ENCODE measurements at regions not wholly inside any gene's neighbourhood (a gene's known extent, or its start where the extent isn't known, plus 50 kb on each side); places are given as distances from the start of the nearest gene placed in this dataset.
"Not testable (repeated sequence)": the region's sequence is repeated elsewhere in the genome, so short reads cannot be mapped to it uniquely, and the experiment has no call there.

DNA sequence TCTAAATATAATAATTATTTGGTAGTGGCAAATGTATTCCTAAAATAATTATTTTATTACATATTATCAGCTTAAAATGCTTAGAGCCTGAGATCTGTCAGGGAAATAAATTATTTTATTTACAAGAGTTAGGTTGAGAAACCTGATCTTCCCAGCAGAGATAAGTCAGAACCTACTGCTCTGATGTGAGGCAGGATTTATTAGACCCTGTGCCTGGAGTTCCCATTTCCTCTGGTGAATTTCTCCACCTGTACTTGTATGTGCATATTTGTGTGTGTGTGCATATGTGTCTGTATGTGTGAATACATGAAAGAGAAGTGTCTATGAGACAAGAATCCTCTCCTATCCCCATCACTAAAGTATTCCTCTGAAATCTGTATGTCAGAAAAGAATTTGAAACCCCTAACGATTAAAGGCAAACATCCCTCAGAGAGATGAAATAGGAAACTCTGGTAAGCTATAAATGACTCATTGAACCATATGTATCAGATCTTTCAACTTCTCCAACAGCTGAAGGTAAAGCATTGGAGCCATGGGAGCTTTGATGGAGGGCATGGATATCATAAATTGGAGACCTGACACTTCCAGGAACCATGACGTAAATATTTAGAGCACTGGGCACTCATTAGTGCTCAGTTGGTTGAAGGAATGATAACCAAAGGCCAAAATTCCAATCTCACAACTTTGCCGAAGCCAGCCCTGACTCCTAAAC is 190.9 kb downstream of the XPNPEP1 start:
- DNase-seq (ENCODE audit: extremely low read depth, low read depth, low spot score): no peak

DNA sequence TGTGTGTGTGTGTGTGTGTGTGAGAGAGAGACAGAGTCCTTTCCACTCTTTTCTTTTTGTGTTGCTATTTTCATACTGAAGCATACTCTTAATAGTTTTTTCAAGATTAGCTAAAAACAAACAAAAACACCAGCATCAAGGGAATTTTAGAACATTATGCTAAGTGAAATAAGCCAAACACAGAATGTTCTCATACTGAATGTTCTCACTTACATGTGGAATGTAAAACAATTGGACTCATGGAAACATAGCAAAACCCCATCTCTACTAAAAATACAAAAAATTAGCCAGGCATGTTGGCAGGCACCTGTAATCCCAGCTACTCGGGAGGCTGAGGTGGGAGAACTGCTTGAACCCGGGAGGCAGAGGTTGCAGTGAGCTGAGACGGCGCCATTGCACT is 193.4 kb downstream of the XPNPEP1 start:
- DNase-seq (ENCODE audit: extremely low read depth, low read depth, low spot score): not testable (repeated sequence)

DNA sequence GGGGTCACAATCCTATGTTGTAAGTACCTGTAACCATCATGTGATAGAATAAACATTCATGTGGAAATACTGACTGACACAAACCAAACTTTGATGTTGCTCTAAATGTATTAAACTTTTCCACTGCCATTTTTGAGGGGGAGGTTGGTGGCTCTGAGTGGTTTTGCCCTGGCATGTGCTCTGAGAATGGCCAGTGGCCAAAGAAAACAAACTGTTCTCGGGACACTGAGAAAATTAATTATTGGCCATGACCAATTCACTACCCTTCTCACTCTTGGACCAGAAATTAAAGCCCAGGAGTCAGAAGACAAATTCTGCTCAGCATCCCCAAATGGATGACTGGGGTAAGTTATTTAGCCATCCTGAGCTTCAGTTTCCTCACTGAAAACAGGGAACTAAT is 195.9 kb downstream of the XPNPEP1 start:
- no peak for DNase-seq (ENCODE audit: extremely low read depth, low read depth, low spot score)

DNA sequence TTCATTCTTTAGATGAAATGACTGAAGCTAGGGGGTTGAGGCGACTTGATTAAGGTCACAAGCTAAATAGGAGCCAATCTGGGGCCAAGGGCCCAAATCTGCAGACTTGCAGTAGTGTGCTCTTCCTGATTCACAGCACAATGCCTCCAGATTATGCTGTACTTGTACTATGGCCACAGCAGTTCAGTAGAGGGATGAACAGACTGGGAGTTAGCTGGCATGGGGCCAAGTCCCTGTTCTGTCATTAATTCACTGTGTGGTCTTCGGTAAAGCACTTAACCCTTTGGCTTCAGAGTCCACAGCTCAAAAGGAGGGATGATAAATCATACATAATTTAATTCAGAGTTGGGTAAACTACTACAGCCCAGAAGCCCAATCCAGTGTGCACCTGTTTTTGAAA is 196.8 kb downstream of the XPNPEP1 start:
- DNase-seq (ENCODE audit: extremely low read depth, low read depth, low spot score): no peak

DNA sequence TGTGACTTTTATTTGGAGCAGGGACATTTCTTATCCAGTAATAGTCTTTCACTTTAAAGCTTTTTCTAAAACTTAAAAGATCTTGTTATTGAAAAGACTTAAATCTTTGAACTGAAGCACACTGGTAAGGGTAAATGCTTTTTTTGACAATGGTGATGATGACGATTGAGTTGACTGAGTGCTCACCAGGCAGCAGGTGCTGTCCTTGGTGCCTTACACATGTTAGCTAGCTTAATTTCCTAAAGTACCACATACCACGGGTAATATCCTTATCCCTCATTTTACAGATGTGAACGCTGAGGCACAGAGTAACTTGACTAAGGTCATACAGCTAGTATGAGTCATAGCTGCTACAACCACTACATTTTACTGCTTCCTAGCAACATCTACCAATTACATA is 200.0 kb downstream of the XPNPEP1 start:
- no peak for DNase-seq (ENCODE audit: extremely low read depth, low read depth, low spot score)

DNA sequence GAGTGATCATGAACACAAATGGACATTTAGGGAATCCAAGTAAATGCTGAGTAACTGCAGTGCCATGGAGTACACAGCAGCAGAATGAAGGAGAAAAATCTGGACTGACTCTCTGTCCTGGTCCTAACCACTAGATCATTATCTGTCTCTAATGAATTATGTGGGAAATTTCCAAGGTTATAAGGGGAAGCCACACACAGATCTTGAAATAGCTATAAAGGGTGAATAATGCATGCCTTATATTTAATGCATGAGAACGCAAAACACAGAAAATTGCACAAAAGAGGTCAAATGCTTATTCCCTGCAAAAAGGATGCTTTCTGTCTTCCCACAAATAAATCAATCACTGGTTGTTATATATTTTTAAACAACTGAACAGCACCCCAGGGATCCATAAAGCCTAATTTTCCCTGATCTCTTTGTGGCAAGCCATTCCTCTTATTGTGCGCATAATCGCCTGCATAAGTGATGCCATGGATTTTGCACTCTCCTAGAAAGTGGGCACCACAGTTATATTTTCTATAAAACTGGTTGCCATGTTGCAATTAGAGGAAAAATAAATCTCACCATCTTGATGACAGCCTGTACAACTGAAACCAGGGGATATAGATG is 201.8 kb downstream of the XPNPEP1 start:
- DNase-seq (ENCODE audit: extremely low read depth, low read depth, low spot score): no peak

DNA sequence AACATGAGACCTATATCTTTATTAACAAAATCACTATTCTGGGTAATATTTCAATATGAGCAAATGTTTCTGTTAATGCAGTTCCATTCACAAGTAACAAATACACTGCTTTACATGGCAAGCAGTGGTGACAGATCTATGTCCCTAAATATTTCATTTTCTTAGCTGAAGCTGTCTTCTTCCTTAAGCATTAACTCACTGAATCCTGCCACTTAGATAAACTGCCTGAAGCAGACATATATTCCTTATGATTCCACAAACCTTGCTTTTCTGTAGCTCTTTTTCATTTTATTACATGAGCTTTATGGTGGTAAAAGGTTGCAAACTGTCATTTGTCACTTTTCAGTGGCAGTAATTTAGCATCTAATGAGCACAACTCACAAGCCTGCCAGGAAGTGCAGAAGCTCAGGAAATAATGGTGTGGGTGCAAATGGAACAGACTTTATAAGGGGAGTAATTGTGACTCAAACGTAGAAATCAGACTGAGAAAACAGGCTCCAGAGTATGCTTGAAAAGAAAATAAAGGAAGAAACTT is 217.2 kb downstream of the XPNPEP1 start:
- no peak for DNase-seq (ENCODE audit: extremely low read depth, low read depth, low spot score)

DNA sequence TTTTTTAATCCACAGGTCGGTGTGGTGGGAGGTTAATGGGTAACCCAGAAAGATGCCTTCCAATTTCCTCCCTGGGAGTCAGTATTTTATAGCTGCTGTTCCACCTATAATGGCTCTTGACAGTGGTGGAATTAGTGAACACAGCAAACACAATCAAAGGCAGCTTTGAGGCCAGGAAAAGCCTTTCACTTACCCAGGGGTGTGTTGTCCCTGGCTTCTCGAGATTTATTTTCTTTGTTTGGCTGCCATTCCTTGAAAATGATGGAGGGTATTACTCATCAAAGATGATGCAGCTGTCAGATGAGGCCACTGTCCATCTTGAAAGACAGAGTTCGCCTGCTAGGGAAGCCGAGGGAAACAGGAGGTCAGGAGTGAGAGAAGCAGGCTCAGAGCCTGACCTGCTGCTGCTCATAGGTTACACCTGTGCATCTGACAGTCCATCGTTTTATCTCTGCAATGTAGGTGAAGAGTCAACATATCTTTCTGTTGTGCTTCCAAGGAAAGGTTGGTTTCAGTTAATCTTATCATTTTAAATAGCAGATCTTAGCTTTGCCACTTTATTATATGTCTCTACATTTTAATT is 221.6 kb downstream of the XPNPEP1 start:
- DNase-seq (ENCODE audit: extremely low read depth, low read depth, low spot score): no peak

DNA sequence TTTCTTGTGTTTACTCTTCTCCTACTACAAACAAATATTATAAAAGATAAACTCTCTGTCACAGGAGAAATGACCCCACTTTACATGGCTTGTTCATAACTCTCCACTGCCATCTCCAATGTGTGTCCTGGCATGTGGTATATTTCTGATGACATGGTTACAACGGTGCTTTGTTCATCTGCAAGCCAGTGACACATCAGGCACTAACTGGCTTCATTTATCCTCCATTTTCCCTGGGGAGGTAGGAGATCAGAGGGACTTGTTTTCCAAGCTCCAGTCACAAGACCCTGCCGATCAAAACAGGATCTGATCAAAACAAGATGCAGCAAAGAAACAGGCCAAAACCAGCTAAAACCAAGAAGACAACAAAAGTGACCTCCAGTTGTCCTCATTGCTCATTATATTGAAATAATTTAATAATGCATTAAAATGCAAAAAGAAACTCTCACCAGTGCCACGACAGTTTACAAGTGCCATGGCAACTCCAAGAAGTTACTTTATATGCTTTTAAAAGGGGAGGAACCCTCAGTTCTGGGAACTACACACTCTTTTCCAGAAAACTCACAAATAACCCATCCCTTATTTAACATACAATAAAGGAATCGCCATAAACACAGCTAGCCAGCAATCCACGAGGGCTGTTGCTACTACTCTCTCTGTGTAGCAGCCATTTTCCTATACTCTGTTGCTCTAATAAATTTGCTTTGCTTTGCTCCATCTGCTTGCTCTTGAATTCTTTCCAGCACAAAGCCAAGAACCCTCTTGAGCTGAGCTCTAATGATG is 224.2 kb downstream of the XPNPEP1 start:
- no peak for DNase-seq (ENCODE audit: extremely low read depth, low read depth, low spot score)

DNA sequence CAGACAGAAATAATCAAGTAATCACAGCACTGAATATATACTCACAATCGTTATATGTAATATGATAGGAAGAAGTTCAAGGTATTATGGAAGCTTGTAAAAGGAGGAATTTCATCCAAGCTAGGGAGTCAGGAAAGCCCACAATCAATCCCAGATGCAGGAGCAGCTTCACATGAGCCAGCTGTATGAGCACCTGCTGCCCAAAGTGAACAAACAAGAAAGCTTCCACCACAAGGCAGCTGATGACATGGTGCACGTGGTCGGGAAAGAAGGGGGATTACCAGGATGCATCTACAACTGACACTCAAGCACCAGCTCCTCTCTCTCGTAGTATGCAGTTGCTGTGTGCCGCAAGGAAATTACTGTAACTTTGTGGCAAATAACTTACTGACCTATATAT is 225.2 kb downstream of the XPNPEP1 start:
- DNase-seq (ENCODE audit: extremely low read depth, low read depth, low spot score): no peak

DNA sequence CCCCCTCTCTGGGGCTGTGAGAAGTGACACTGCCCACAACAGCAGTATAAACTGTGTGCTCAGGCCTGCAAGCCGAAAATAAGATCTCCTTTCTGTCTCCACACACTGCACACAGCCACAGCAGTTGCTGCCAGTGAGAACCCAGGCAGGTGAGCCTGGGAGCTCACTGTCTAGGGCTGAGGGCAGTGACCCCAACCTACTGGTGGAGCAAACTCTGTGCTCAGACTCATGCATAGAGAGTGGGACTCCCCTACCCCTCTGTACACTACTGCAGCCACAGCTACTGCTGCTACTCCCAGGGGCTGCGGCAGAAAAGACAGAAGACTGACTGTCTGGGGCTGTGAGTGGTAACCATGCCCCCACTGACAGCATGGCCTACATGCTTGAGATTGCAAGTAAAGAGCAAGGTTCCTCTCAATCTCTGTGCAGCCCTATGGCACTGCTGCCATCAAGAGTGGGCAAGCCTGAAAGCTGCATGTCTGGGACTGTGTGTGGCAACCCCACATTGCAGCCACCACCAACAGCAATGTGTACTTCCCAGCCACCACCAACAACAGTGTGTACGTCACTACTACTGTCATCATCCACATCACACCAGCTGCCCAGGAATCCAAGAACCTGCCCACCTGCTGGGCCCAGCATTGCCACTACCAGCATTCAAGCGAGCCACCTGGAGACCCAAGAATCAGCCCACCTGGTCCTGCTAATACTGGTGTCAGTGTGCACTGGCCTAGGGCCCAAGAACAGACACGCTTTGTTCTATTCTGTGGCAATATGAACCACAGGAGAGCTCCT is 226.1 kb downstream of the XPNPEP1 start:
- no peak for DNase-seq (ENCODE audit: extremely low read depth, low read depth, low spot score)

DNA sequence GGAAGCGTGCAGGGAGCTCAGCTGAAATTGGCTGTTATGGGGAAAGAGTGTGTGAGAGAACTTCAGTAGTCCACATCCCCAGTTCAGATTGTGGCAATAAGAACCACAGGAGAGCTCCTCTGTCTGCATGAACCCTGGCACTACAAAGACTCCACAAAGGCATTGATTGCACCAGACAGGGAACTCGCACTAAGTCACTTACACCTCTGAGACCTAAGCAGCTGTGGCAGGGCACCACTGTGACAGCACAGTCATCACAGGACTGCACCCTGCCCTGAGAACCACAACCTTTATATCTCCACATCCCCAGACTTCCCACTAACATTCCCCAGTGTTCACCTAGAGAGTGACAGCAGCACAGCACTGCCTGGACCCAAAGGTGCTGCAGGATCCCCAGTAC is 226.8 kb downstream of the XPNPEP1 start:
- DNase-seq (ENCODE audit: extremely low read depth, low read depth, low spot score): no peak

DNA sequence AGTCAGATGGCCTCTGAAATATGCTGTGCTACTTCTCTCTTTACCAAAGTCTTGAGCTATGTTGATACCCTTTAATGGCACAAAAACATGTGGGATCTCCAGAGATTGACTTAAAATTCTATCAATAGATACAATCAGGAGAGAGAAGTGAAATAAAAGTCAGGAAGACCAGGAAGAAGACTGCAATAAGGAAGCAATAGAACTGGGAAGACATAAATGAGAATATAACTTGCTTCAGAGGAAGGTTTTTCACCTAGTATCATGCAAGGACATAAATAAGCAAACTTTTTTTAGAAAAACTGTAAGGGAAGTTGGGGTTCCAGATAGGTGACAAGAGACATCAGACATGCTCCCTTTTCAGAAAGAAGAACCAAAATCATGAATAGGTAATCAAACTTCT is 227.3 kb downstream of the XPNPEP1 start:
- no peak for DNase-seq (ENCODE audit: extremely low read depth, low read depth, low spot score)

DNA sequence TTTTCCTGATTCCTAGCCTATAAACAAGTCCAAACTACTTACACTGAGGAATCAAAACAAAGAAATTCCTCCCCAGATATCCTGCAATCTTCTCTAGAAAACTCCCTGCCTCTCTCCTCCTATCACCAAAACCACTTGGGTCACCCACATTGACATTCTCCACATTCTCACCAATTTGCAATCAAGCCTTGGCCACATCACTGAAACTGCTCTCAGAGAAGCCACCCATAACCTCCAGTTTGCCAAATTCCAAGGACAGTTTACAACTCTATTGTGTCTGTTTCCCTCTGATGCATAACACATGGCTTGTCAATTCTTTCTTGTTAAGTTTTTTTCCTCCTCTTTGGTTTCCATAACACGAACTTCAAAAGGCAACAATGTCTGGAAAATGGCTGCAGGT is 233.5 kb downstream of the XPNPEP1 start:
- no peak for DNase-seq (ENCODE audit: extremely low read depth, low read depth, low spot score)

DNA sequence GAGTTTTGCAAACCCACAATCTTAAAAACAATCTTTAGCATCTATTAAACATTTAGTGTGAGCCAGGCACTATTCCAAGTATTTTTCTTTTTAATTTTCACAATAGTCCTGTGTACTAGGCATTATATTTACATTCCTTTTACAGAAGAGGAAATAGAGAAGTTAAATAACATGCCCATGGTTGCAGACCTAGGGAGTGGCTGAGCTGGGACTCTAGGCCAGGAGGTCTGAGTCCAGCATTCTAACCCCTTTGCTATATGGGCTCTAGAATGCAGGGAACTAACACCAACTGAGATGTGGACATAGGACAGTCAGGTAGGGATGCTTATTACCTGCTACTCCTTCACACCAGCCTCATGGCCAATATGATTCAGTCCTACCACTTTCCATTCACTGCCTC is 243.8 kb downstream of the XPNPEP1 start:
- no peak for DNase-seq (ENCODE audit: extremely low read depth, low read depth, low spot score)

DNA sequence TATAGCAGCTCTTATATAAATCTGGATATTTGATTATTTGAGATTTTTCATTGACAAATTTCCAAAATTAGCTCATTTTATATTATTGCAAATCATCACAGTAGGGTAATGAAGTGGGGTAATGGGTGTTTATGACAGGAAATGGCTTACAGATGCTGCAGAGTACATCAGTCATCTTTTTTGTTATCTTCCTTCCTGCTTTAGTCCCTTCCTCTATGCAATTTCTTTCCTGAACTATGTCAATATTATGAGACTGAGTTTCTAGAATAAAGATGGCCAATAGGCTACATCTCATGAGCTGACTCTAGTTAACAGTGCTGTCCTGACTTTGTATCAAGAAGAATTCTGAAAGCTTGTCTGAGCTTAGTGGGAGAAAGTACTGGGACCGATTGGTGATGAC is 244.5 kb downstream of the XPNPEP1 start:
- DNase-seq (ENCODE audit: extremely low read depth, low read depth, low spot score): no peak

DNA sequence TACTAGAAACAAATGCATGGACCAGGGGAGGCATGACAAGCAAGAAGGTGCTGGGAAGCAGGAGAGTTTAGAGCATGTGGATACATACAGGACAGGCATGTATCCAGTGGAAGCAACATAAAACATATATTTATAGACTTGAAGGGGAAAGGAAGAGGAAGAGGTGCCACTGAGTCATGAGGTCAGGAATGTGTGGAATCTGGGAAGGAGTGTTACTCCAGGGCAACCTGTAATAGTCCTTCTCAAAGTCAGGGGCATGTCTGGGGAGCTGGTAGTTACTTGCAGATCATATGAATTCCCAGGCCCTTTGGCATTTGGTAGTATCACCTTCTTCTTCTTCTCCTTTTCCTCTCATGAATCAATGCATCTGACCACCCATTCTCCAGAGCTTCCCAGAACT is 246.6 kb downstream of the XPNPEP1 start:
- no peak for DNase-seq (ENCODE audit: extremely low read depth, low read depth, low spot score)

DNA sequence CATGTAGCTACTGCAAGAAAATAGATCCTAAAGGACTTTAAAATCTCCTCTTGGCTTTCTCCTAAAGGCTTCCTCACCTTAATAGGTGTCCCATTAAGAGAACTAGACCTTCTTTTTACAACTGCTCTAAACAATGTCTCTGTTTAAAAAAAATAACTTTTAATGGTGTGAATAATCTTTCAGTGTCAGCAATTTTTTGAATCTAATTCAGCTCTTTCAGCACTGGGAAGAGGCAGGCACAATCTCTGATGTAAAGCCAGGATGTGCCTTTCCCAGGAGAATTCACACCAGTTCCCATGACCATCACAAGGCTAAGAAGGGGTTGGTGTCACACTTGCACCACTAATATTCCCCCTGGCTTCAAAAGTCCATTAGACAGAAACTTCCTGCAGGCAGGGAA is 254.6 kb downstream of the XPNPEP1 start:
- no peak for DNase-seq (ENCODE audit: extremely low read depth, low read depth, low spot score)

DNA sequence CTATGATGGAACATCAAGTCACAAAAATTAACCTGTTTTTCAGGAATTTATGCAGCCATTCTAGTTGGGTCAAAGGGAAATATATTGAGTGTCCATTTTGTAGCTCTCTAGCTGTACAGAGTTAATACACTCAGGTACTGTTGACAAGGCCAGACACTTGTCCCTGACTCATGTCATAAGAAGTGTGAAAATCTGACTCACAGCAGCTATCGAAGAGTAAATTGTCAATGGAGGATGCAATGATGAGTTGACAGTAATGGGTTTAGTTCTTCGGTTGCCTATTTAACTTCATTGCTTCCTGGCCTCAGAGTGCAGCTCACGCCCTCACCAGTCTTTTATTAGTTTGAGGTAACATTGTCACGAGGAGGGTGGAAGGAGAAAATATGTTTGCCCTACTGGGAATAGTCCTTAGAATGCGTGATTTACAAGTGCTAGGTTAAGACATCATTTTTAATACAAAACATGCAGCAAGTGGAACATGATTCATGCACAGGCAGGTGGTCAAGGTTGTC is 255.1 kb downstream of the XPNPEP1 start:
- no peak for DNase-seq (ENCODE audit: extremely low read depth, low read depth, low spot score)

DNA sequence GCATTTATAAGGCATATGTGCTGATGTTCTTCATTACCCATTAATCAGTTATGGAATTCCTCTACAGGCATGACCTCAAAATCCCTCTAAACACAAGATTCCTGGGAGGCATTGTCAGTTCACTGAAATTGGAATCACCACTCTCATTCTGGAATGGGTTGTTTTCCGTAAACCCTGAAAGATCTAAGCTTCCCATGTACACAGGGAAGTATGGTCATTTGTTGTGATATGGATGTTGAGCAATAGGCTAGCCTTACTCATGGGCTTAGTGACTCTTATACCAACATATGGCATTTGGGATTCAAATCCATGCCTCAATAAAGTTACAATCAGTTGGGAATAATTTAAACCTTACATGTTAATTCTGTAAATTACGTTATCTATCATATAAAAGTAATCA is 258.0 kb downstream of the XPNPEP1 start:
- no peak for DNase-seq (ENCODE audit: extremely low read depth, low read depth, low spot score)
